Hepatocyte (in vitro differentiated cells): ENCODE measurements at regions not wholly inside any gene's neighbourhood (a gene's known extent, or its start where the extent isn't known, plus 50 kb on each side); places are given as distances from the start of the nearest gene placed in this dataset.

Experiments
- CTCF ChIP-seq: fragments of 200-600 bp; sonication (generic); IDR thresholded peaks from 2 replicates; pipeline ENCODE4 v1.5.1; 2016; ENCODE audit warnings: antibody characterized with exemption, mild to moderate bottlenecking; ENCODE audit not compliant: poor library complexity
- EZH2 ChIP-seq: fragments of 200-600 bp; sonication (generic); IDR thresholded peaks from 2 replicates; pipeline ENCODE4 v1.6.1; 2016; ENCODE audit warnings: antibody characterized with exemption, mild to moderate bottlenecking, borderline replicate concordance

- TF ChIP-seq CTCF (no peak), EZH2 (no peak)
These were observed 168.6 kb downstream of the TMTC3 start for GRCh38 chr12:88310666-88311065.
